HG03045 (cell line): ENCODE measurements at regions not wholly inside any gene's neighbourhood (a gene's known extent, or its start where the extent isn't known, plus 50 kb on each side); places are given as distances from the start of the nearest gene placed in this dataset.

ENCODE experiments used
- ATAC-seq: cut with Tn5 transposase; IDR thresholded peaks from one replicate; pipeline ENCODE4 v1.9.1; 2021; ENCODE audit warnings: mild to moderate bottlenecking, moderate library complexity; ENCODE audit not compliant: unreplicated experiment

DNA sequence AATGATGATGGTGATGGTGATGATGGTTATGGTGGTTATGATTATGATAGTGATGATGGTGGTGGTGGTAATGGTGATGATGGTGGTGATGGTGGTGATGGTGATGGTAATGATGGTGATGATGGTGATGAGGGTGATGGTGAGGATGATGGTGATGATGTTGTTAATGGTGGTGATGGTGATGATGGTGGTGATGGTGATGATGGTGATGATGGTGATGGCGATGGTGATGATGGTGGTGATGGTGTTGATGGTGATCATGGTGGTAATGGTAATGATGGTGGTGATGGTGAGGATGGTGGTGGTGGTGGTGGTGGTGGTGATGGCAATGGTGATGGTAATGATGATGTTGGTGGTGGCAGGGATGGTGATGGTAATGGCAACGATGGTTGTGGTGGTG, 1222.5 kb downstream of the BRD1 start:
- ATAC-seq, result no peak

GRCh38 chr22:48603621-48604320, 1223.9 kb downstream of the BRD1 start:
- ATAC-seq, result no peak

GRCh38 chr22:48602805-48603518, 1224.7 kb downstream of the BRD1 start:
- ATAC-seq, result no peak

GRCh38 chr22:48600681-48601080, 1227.0 kb downstream of the BRD1 start:
- no peak for ATAC-seq

DNA sequence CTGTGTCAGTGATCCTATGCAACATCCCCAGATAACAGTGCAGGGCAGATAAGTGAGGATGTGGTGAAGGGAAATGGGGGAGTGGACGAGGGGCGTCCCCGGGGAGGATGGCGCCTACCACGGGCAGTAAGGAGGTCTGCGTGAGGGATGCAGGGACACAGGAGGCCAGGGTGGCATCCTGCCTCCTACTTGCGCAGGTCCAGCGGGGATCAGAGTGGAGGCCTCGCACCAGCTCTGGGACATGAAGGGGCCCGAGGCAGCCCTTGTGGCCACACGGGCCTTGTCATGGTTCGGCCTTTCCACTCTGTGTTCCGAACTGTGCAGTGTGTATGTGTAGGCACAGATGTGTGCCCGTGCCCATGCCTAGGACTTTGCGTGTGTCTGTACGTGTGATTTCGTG, 1227.5 kb downstream of the BRD1 start:
- ATAC-seq, result no peak

- no peak for ATAC-seq
Measured at GRCh38 chr22:48599346-48599745, 1228.3 kb downstream of the BRD1 start.

DNA sequence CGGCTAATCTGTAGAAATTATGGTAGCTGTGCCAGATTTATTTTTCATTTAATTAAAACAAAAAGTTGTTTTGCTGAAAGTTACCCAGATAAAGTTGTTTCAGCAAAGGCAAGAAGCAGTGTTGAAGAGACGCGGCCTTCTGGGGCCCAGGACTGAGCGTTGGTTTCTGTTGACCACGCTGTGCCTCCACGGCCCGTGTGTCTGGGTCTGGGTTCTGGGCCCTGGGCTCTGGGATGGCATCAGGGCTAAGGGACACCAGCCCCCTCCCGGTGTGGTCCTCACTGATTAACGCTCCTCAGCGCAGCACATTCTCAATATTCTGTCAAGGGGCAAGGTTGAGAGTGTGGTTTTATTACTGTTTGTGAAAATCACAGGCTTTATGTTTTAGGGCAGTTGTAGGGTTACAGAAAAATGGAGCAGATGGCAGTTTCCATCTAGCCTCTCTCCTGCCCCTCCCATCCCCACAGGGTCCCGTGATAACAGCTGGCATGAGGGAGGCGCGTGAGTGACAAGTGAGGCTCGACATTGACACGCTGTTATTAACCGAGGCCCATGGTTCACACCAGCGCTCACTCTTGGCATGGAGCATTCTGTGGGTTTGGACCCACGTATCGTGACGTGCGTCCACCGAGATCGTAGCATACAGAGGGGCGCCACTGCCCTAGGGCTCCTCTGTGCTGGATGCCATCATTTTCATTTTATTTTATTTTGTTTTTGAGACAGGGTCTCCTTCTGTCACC, 1231.4 kb downstream of the BRD1 start:
- no peak for ATAC-seq

- no peak for ATAC-seq
Measured at GRCh38 chr22:48595511-48595905, 1232.2 kb downstream of the BRD1 start.

- ATAC-seq, result no peak
Measured at GRCh38 chr22:48594757-48595510, 1232.7 kb downstream of the BRD1 start.

DNA sequence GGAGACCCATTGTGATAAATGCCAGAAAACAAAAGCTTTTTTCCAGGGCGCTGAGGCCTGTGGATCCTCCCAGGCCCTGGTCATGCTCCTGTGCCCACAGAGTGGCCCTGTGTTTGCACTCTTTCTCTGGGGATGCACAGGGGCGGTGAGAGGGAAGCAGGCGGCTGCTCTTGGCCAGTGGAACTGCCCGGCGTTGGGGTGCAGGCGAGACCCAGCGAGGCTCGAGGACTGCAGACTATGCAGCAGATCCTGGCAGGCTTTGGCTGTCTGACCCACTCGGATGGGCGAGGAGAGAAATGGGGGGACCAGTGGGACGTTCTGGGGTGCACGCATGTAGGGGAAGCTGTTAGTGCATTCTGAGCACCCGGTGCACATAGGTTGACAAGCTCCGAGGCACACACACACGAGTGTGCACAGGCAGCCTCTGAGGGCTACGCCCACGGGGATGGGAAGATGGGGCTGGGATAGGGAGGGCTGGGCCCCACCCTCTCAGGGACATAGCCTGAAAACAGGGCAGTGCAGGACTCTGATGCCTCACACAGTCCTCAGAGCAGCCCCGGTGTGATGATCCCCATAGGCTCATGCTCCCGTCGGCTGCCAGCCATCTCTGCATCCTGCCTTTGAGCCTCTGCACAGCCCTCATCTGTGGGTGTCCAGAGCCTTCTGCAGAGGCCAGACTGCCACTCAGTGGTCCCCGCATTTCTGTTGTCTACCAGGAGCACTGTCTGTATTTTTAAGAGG, 1233.5 kb downstream of the BRD1 start:
- no peak for ATAC-seq

DNA sequence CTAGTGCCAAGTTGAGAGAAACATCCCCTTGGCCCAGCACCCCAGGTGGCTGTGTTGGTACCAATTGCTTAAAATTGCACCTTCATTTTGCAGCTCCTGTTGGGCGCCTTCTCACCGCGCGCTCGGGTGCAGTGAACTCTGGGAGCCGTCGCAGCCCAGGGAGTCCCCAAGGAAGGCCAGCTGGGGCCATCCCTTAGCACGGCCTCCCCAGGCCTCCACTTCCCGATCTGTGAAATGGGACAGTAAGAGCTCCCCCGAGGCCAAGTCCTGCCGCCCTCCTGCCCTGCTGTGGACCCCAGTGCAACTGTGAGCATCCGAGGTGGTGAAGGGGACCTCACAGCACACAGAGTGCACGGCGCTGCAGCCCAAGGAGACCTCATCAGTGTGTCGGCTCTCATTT, 1234.1 kb downstream of the BRD1 start:
- no peak for ATAC-seq

- ATAC-seq, result no peak
Measured at GRCh38 chr22:48592931-48593330, 1234.7 kb downstream of the BRD1 start.

DNA sequence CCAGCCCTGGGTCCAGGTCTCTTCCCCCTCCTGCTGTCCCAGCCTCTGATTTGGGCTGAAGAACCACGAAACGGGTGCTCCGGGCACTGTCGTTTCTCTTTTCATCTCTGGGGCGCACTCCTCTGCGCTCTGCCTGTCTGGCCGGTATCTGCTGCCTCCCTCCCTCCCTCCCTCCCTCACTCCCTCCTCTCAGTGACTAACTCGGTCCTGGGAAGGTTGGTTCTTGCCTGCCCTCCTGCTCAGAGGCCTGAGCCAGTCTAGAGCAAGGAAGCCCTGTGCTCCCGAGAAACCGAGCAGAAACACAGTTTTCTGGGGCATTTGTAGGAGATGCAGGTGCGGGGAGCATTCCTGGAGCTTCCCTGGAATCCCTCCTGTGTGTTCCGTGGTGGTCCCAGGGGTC, 1235.2 kb downstream of the BRD1 start:
- no peak for ATAC-seq

DNA sequence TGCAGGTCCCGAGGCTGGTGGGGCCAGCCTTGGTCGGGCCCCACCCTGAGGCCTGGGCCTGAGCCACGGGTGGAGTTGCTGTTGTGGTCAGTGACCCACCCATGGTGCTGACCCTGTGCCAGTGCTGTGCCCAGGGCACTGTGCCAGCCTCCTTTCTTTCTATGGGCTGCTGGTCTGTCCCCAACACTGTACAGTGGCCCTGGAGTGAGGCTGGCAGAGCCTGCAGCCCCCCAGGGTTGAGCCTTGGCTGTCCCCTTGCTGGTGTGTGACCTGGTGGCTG, 1235.7 kb downstream of the BRD1 start:
- ATAC-seq, result no peak

GRCh38 chr22:48591286-48592065, 1236.2 kb downstream of the BRD1 start:
- no peak for ATAC-seq

- ATAC-seq, result no peak
Measured at GRCh38 chr22:48589901-48590300, 1237.8 kb downstream of the BRD1 start.

GRCh38 chr22:48588878-48589450, 1238.7 kb downstream of the BRD1 start:
- ATAC-seq, result no peak

DNA sequence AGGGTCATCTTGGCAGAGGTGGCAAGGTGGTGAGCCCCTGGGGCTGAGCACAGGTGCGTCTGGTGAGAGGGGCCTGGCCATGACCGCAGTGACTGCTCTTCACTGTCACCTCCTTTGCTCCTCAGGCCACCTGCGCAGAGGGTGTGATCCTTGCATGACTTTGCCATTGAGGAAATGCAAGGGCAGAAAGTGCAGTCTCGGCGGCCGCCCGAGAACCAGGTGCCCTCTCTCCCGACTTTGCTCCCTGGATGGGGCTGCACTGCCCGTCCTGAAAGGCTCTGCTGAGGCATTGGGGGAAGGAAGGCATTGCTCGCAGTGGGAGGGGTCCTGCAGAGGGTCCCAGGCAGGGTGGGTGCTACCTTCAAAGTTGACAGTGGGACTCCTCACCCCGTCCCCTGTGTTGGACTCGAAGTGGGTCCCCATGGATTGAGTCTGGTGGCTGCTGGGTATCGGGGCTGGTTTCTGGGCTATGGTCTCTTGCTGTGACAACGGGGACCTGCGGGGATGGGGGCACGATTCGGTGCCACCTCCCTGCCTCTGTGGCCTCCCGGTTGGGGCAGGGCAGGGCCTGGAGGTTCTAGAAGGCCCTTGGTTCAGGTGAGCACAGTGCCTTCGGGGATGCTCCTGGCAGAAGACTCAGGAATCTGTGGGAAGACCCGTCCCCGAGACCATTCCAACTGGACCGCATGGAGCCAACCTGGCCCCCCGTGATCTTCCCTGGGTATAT, 1239.4 kb downstream of the BRD1 start:
- no peak for ATAC-seq

DNA sequence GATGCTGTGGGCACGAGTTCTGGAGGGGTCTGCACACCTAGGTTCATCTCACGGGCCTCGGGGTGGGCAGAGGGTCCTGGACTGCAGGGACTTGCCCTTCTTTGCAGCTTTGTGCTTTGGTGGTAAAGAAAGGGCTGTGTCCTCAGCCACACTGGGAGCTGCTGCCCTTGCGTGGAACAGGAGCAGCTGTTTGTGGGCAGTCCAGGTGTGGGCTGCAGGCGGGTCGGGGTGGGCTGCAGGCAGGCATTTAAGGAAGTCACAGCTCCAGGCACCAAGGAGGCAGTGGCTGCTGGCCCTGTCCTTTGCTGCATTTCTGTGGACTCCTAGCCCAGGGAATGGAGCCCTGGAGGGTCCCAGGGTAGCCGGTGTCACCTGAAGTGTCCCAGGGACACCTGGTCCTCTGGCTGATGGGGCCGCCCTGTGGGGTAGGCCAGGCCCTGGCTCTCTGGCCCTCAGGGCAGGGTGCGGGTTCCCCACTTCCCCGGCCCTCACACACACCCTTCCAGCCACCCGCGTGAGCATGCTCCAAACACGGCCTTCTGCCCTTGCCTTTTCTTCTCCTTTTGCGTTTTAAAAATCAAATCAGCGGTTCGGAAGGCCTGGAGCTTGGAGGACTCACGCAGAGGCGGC, 1240.3 kb downstream of the BRD1 start:
- ATAC-seq, result no peak
